Progenitor cell of endocrine pancreas (in vitro differentiated cells): ENCODE measurements at regions not wholly inside any gene's neighbourhood (a gene's known extent, or its start where the extent isn't known, plus 50 kb on each side); places are given as distances from the start of the nearest gene placed in this dataset.

Experiments
- DNase-seq: peaks from one replicate; pipeline ENCODE4 v3.0.0; 2021; ENCODE audit warnings: low spot score; ENCODE audit not compliant: unreplicated experiment
- H3K27ac Mint-ChIP-seq: 2 replicates; pipeline ENCODE4 v1.8.0; 2021; ENCODE audit warnings: mild to moderate bottlenecking, moderate library complexity, mixed read lengths
- H3K27me3 Mint-ChIP-seq: 2 replicates; pipeline ENCODE4 v1.8.0; 2021; ENCODE audit warnings: mixed read lengths
- H3K36me3 Mint-ChIP-seq: 2 replicates; pipeline ENCODE4 v1.8.0; 2022; ENCODE audit warnings: mixed read lengths; ENCODE audit not compliant: insufficient read depth
- H3K4me1 Mint-ChIP-seq: 2 replicates; pipeline ENCODE4 v1.8.0; 2021; ENCODE audit warnings: low read depth, mixed read lengths
- H3K4me3 Mint-ChIP-seq: 2 replicates; pipeline ENCODE4 v1.8.0; 2021; ENCODE audit warnings: low read depth, mild to moderate bottlenecking, moderate library complexity, mixed read lengths
- H3K9me3 Mint-ChIP-seq: 2 replicates; pipeline ENCODE4 v1.8.0; 2021; ENCODE audit warnings: low read depth, mixed read lengths
- TF ChIP-seq, protein P1 (sequence below): fragments of 200-600 bp; sonication (generic); IDR thresholded peaks from one replicate; pipeline ENCODE4 v1.5.0; 2021; ENCODE audit warnings: antibody characterized with exemption, mild to moderate bottlenecking; ENCODE audit not compliant: unreplicated experiment

DNA sequence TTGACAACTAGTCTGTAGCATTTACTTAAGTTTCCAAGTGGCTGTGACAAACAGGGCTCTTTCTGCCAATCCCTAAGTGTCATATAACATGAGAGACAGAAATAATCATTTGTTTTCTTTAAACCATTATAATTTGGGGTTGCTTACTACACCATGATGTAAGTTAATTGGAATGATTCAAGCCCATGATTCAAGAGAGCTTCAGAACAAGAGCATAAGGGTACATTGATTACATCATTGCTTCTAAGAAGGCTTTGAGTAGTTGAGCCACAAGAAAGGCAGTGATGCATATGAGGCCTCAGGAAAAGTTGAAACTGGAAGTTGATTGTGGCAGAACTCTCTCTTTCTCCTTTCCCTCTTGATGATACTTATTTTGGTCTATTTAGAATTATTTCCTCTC, 444.0 kb downstream of the CCER1 start:
- DNase-seq: no peak
- H3K27ac Mint-ChIP-seq: no peak overlapping the region
- no peak overlapping the region for H3K4me3 Mint-ChIP-seq
- H3K27me3 Mint-ChIP-seq: no peaks in the 10 kb centered on the region
- peaks cover 3% of the 10 kb centered on the region for H3K36me3 Mint-ChIP-seq
- peaks cover 2% of the 10 kb centered on the region for H3K4me1 Mint-ChIP-seq
- H3K9me3 Mint-ChIP-seq: peaks cover 12% of the 10 kb centered on the region
- TF ChIP-seq, protein P1, sequence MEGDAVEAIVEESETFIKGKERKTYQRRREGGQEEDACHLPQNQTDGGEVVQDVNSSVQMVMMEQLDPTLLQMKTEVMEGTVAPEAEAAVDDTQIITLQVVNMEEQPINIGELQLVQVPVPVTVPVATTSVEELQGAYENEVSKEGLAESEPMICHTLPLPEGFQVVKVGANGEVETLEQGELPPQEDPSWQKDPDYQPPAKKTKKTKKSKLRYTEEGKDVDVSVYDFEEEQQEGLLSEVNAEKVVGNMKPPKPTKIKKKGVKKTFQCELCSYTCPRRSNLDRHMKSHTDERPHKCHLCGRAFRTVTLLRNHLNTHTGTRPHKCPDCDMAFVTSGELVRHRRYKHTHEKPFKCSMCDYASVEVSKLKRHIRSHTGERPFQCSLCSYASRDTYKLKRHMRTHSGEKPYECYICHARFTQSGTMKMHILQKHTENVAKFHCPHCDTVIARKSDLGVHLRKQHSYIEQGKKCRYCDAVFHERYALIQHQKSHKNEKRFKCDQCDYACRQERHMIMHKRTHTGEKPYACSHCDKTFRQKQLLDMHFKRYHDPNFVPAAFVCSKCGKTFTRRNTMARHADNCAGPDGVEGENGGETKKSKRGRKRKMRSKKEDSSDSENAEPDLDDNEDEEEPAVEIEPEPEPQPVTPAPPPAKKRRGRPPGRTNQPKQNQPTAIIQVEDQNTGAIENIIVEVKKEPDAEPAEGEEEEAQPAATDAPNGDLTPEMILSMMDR: no peak

DNA sequence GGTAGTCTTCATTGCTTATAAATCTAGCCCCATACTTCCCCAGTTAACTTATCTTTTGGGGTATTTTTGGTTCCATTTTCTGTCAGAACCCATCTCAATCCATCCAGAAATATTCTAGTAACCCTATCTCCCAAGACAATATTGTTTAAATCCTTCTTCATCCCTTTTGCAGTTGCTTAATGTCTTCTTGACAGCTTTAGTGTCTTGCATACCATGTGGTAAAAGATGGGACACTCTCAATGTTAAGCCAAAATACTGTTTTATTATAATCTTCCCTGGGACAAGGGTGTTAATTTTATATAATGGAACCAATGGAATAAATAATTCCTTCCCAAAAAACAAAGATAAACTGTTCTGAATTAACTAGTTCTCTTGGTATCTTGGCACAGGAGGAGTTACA, 450.2 kb downstream of the CCER1 start:
- no peak for DNase-seq
- H3K4me1 Mint-ChIP-seq: peaks cover 3% of the 10 kb centered on the region
- H3K4me3 Mint-ChIP-seq: no peak overlapping the region
- peaks cover 8% of the 10 kb centered on the region for H3K9me3 Mint-ChIP-seq
- no peaks in the 10 kb centered on the region for H3K27me3 Mint-ChIP-seq
- peaks cover 2% of the 10 kb centered on the region for H3K36me3 Mint-ChIP-seq
- TF ChIP-seq, protein P1: no peak
- no peak overlapping the region for H3K27ac Mint-ChIP-seq

DNA sequence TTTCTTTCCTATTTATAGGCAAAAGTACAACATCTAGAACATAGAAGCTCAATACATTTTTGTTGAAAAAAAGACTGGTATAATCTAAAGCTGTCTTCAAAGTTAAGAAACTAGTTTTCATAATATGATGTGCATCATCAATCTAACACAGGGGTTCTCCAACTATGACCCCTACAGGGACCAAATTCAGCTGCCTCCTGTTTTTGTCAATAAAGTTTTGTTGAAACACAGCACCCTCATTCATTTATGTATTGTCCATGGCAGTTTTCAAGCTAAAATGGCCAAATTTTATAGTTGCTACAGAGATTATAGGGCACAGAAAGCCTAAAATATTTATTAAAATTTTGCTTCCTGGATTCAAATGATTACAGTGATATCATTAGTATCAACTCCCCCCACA, 452.9 kb downstream of the CCER1 start:
- TF ChIP-seq, protein P1: no peak
- DNase-seq: no peak
- no peak overlapping the region for H3K4me3 Mint-ChIP-seq

DNA sequence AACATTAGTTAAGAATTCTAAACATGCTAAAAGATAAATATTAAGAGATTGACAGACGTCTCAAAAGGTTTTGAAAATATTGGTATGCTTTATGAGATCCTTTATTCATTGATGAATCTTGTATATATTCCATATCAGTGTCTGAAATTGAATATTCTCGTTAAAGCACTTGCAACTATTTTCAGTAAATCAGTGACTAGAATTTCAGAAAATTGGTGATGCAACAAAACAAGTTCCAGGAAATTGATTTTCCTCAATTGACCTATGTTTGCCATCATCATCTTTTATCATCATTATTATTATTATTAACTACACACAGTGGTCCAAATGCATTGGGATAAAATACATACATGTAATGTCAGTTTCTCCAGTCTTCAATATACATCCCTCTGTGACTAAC, 453.6 kb downstream of the CCER1 start:
- TF ChIP-seq, protein P1: no peak
- no peak overlapping the region for H3K27ac Mint-ChIP-seq
- peaks cover under 1% of the 10 kb centered on the region for H3K9me3 Mint-ChIP-seq

More for the DNA sequence above, 452.9 kb downstream of the CCER1 start:
- no peaks in the 10 kb centered on the region for H3K27me3 Mint-ChIP-seq
- no peaks in the 10 kb centered on the region for H3K36me3 Mint-ChIP-seq
- no peak overlapping the region for H3K27ac Mint-ChIP-seq
- H3K9me3 Mint-ChIP-seq: no peaks in the 10 kb centered on the region
- peaks cover 7% of the 10 kb centered on the region for H3K4me1 Mint-ChIP-seq

DNA sequence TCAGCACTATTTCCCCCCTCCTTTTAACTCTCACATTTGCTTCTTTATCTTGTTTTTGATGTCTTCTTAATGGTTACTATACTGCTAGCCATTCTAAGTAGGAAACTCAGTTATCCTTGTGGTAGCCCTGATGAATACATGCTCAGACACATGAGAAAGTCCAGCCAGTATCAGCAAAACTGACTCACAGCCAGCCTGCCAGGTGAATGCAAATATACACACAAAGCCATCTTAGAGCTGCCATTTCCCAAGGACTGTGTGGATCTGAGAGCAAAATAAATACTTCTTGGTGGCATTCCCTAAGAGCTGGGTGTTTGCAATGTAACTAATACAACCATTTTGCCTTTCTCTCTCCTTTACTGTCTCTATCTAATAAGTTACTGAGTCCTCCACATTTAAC, 455.2 kb downstream of the CCER1 start:
- TF ChIP-seq, protein P1: no peak
- Mint-ChIP-seq H3K27ac (no peak overlapping the region), H3K4me1 (peaks cover 7% of the 10 kb centered on the region), H3K4me3 (no peak overlapping the region), H3K36me3 (no peaks in the 10 kb centered on the region), H3K27me3 (no peaks in the 10 kb centered on the region), H3K9me3 (peaks cover 4% of the 10 kb centered on the region)
- no peak for DNase-seq

More for the DNA sequence above, 453.6 kb downstream of the CCER1 start:
- DNase-seq: no peak
- peaks cover 7% of the 10 kb centered on the region for H3K4me1 Mint-ChIP-seq
- H3K4me3 Mint-ChIP-seq: no peak overlapping the region
- H3K36me3 Mint-ChIP-seq: no peaks in the 10 kb centered on the region
- H3K27me3 Mint-ChIP-seq: no peaks in the 10 kb centered on the region
